ENCODE measurements at regions not wholly inside any gene's neighbourhood (a gene's known extent, or its start where the extent isn't known, plus 50 kb on each side); places are given as distances from the start of the nearest gene placed in this dataset.

GRCh38 chr2:125490308-125490707 lies 1165.7 kb upstream of the GYPC start:
- DNase-seq (ENCODE audit: low read depth in 3 of 3), result no peak

- DNase-seq (ENCODE audit: low read depth in 3 of 3), result no peak
These were observed 1164.3 kb upstream of the GYPC start for GRCh38 chr2:125491663-125492062.

DNA sequence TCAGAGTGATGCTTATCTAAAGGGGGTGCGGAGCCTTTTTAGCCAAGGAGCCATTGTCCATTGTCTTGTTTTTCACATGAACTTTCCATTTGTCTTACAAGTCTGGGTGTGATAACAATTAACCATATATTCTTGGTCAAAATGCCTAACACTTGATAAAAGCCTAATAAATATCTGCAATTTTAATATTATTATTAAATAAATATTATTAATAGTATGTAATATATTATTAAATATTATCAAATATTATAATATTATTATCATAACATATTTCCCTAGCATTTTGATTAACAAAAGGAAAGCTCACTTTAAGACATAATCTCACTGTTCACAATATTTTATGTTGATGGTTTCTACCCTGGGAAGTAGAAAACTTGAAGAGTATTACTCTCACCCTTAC lies 1143.6 kb upstream of the GYPC start:
- DNase-seq (ENCODE audit: low read depth in 3 of 3), result no peak

GRCh38 chr2:125516496-125517109 lies 1139.4 kb upstream of the GYPC start:
- no peak for DNase-seq (ENCODE audit: low read depth in 3 of 3)

DNA sequence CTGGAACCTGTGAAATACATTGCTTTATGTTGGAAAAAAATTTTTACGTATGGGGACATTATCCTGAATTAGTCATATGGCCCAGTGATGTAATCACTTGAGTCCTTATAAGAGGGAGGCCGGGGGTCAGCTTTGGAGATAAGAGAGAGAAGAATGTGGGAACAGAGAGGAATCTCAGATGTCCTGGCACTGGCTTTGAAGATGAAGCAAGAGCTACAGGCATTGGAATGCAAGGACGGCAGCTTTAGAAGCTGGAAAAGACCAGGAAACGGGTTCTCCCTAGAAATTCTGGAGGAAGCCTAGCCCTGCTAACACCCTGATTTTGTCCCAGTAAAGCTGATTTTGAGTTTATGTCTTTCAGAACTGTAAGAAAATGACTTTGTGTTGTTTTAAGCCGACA lies 1129.9 kb upstream of the GYPC start:
- DNase-seq (ENCODE audit: low read depth in 3 of 3), result no peak

DNA sequence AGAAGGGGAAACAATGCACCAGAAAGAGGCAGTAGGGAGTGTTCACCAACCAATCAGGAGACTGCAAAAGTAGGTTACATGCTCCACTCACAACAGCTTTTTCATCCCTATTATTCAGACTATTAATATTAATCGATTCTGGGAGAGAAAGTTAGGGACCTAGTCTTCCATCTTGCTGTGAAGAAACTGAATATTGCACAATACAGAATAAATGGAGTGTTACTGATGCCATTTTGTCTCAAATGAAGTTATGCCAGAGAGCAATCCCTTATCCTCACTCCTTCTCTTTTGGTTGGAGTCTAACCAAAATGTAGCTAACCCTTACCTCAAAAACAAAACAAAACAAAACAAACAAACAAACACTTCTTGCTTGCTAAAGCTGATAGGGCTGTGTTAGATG lies 1120.9 kb upstream of the GYPC start:
- no peak for DNase-seq (ENCODE audit: low read depth in 3 of 3)

- no peak for DNase-seq (ENCODE audit: low read depth in 3 of 3)
These were observed 1111.9 kb upstream of the GYPC start for GRCh38 chr2:125543968-125544514.

DNA sequence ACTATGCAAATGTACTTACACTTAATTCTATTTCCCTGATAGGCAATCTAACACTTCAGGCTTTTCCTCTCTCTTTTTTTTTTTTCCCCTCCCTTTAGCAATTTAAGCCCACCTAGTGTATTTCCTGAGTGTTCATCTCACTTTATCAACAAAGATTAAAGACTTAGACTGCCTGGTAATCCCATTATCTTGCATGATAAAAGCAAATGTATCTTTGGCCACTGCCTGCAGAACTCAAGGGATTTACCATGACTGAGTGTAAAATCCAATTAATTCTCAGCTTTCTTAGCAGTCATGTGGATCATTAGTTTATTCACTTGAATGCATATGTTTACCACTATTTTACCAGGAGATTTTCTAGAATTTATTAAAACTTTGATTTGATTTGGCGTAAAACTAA lies 1102.2 kb upstream of the GYPC start:
- no peak for DNase-seq (ENCODE audit: low read depth in 3 of 3)

DNA sequence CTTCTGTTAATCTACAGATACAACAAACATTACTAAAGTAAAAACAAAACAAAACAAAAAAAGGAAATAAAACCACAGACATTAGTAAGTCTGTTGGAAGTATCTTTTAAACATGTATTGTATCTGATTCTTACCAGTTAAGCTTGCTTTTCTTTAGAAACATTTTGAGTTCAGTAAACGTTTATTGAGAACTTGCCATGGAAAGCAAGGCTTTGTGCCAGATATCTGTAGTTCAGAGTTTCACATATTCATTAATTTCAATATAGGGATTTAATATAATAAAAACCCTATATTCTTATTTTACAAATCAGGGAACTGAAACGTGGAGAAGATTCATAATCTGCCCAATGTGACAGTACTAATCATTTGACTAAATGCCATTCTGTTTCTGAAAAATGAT lies 1101.0 kb upstream of the GYPC start:
- no peak for DNase-seq (ENCODE audit: low read depth in 3 of 3)

DNA sequence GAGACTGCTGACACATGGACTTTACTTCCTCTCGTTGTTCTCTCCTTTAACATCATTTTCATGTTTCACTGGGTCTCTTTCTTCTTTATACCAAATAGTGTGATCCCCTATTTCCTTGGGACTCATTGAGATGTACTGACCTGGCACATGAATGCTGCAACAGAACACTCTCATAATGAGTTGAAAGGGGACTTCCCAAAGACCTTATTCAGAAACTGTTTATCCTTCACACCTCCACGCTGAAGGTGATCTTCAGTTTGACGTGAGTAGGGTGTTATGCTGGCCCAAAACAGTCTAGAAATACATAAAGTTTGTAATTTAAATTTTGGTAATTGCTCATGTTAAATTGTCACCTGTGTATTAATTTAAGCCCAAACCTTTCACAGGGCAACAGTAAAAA lies 1096.8 kb upstream of the GYPC start:
- DNase-seq (ENCODE audit: low read depth in 3 of 3), result no peak

DNA sequence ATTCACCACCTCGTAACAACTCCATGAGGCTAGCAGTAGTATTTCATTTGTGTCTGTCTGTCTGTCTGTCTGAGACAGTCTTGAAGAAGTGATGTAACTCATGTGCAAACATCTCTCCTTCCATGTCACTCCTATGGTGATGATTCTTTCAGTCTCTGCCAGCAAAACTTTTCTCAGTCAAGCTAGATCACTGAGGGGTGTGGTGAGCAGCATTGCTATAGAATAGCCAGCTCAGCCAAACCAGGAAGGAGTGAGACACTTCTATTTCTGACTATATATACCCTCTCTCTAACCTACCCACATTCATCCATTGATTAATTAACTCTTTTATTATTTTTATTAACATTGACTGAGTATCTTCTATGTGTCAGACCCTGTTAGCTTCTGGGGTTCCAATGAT lies 1095.1 kb upstream of the GYPC start:
- DNase-seq (ENCODE audit: low read depth in 3 of 3), result no peak

DNA sequence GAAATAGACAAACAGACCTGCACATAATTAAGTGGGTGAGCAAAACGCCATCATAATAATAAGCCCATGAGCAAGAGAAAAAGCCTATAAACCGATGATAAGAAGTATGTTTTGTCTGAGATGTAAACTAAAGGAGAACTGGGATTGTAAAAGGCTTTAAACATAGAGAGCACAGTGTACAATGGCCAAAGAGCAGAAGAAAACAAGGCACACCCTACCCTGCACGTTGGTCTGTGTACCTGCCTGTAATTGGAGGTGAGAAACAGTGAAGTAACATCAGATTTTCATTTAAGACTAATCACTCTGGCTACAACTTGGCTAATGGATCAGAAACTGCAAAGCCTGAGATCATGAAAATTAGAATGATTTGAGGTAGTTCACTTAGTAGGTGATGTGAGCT lies 1094.7 kb upstream of the GYPC start:
- DNase-seq (ENCODE audit: low read depth in 3 of 3), result no peak

DNA sequence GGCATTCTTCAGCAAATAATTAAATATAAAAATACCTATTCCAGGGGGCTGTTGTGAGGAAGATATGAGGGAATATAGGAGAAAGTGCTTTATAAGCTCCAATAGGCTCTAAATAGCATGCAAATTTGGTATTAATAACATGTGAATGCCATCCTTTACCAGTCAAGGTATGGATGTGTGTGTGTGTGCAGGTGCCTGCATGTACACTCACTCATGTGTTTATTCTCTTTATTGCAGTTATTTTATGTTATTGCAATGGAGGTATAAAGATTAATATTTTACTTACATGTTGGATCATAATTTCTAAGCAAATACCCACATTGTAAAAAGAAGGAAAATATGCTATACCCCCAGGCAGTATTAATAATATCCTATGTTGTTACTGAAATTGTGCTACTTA lies 1093.0 kb upstream of the GYPC start:
- DNase-seq (ENCODE audit: low read depth in 3 of 3), result no peak

DNA sequence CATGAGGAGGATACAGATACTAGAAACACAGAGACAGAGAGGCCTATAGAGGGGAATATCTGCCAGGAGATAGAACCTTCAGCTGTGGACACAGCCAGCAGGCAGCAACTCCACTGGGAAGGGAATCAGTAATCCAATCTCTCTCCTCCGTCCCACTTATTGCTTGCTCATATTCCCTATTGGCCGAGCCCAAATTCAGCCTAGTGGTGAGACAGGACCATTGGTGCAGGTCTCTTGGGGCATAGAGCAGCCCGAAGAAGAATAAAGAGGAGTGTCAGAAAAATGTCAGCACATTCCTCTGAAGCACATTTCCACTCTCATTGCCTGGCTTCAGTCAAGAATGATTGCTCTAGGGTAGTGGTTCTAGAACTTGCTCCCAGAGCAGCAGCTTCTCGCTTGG lies 1091.5 kb upstream of the GYPC start:
- DNase-seq (ENCODE audit: low read depth in 3 of 3), result no peak

DNA sequence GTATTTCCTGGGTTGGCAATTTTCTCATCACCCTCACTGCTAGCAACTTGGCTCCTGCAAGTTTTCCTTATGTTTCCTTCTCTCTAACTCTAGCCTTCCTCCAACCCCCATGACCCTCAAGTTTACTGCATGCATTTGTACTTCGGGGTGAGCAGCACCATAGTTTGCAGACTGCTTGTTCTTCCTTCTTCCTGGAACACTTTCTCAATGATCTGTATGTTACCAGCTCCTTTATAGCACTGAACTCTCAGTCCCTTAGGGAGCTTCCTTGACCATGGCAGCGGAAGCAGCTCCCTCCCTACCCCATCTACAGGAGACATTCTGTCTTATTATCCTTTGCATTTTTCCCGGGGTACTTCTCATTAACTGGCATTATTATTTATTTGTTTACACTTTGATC lies 1089.5 kb upstream of the GYPC start:
- DNase-seq (ENCODE audit: low read depth in 3 of 3), result no peak

DNA sequence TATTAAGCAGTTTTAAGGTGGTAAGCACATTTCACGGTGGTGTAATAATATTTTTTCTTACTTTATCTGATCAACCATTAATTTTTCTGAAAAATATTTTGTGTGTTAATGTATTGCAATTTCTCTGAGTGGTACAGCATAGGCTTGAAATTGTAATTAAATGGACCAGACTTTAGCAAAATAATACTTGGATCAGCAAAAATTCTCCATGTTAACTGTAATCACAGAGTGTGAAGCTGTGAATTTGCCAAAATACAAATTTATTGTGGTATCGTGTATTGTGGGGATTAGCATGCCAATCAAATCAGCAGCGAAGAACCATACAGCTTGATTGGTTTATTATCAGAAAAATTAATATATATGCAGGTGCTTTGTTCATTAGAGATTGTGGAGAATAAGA lies 1088.9 kb upstream of the GYPC start:
- DNase-seq (ENCODE audit: low read depth in 3 of 3), result no peak

GRCh38 chr2:125572660-125573059 lies 1083.3 kb upstream of the GYPC start:
- no peak for DNase-seq (ENCODE audit: low read depth in 3 of 3)

DNA sequence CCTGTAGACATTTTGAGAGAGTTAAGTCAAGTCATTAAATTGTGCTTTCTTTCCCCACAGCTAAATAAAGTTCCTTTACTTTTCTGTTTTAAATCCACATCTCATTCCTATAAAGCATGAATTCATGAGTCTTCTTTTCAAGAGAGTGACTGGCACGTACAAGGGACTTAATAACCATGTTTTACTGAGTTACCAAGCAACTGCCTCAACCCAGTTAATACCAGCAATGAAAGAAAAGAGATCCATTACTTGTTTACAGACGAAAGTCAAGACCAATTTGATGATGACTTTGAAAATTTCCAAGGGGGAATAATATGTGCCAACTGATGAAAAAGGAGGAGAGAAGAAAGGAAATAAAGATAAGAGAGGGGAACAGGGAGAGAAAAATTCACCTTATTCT lies 1082.5 kb upstream of the GYPC start:
- DNase-seq (ENCODE audit: low read depth in 3 of 3), result no peak

DNA sequence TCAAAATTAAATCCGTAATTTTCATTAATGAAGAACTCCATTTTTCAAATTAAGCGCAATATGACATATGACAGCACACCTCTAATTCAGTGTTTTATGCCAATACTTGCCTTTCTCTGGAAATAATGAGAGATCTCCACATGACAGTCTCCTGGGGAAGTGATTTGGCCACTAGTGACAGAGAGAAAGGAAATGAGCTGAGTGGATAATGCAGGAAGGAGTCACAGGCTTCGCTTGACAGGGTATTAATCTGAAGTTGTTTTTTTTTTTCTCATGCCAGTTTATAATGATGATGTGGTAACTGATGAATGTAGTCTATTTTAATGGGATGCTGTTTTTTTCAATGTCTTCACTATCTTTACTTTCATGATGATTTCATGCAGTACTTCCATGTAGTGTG lies 1079.4 kb upstream of the GYPC start:
- DNase-seq (ENCODE audit: low read depth in 3 of 3), result no peak

- DNase-seq (ENCODE audit: low read depth in 3 of 3), result no peak
These were observed 1074.4 kb upstream of the GYPC start for GRCh38 chr2:125581557-125581956.

GRCh38 chr2:125582516-125582915 lies 1073.4 kb upstream of the GYPC start:
- no peak for DNase-seq (ENCODE audit: low read depth in 3 of 3)

DNA sequence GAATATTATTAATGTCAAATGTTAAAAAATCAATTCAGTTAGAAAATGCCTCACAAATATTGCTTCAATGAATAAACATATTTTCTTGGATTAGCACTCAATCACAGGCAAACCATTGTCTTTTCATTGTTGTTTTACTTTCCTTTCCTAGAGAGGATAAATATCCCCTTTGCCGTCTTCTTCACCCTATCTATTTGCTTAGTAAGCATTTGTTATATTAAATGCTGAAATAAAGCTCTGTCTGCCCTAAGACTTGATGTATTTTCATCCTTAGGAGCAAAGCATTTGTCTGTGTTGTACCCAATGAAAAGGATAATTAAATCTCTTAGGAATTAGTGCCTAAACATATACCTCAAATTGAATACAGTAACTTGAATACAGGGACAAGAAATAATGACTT lies 1071.2 kb upstream of the GYPC start:
- DNase-seq (ENCODE audit: low read depth in 3 of 3), result no peak

GRCh38 chr2:125588780-125589179 lies 1067.2 kb upstream of the GYPC start:
- no peak for DNase-seq (ENCODE audit: low read depth in 3 of 3)

- no peak for DNase-seq (ENCODE audit: low read depth in 3 of 3)
These were observed 1064.0 kb upstream of the GYPC start for GRCh38 chr2:125591954-125592353.
